ENCODE measurements at regions not wholly inside any gene's neighbourhood (a gene's known extent, or its start where the extent isn't known, plus 50 kb on each side); places are given as distances from the start of the nearest gene placed in this dataset.

- ATAC-seq (no peak), FAIRE-seq (no peak), DNase-seq (ENCODE audit: low read depth in 1 of 2, low spot score in 1 of 2) (no peak)
- H3K4me1 ChIP-seq, result no peaks in the 10 kb centered on the region
- POLR2A ChIA-PET, result no interaction called here
- 0% methylated on average over 2 of the region's 2 CpGs for WGBS (ENCODE audit: missing lambda C conversion rate)
- TF ChIP-seq FOSL2 (IDR thresholded peaks at IDR 0.05), result no peak
- no peak for TF ChIP-seq FOSL2 (CRISPR knock-in tag; IDR thresholded peaks at IDR 0.05)
- TF ChIP-seq GATA3 (IDR thresholded peaks at IDR 0.05; ENCODE audit: borderline replicate concordance), result no peak
- TF ChIP-seq RCOR1 (IDR thresholded peaks at IDR 0.05; ENCODE audit: low read depth, low read length), result no peak
- TF ChIP-seq NPAS2 (CRISPR knock-in tag; IDR thresholded peaks at IDR 0.05; ENCODE audit: borderline replicate concordance), result no peak
- TF ChIP-seq NFE2L2 (conservative IDR thresholded peaks at IDR 0.05; ENCODE audit: low read length), result no peak
- TF ChIP-seq MAX (IDR thresholded peaks at IDR 0.05), result no peak
- no peak for TF ChIP-seq NR3C1 (IDR thresholded peaks at IDR 0.05)
- TF ChIP-seq RNF2 (IDR thresholded peaks at IDR 0.05; ENCODE audit: borderline replicate concordance, low read depth), result no peak
- TF ChIP-seq, protein P1, sequence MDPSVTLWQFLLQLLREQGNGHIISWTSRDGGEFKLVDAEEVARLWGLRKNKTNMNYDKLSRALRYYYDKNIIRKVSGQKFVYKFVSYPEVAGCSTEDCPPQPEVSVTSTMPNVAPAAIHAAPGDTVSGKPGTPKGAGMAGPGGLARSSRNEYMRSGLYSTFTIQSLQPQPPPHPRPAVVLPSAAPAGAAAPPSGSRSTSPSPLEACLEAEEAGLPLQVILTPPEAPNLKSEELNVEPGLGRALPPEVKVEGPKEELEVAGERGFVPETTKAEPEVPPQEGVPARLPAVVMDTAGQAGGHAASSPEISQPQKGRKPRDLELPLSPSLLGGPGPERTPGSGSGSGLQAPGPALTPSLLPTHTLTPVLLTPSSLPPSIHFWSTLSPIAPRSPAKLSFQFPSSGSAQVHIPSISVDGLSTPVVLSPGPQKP (IDR thresholded peaks at IDR 0.05; ENCODE audit: low read depth, low read length), result no peak
- no peak for TF ChIP-seq RAD21 (conservative IDR thresholded peaks at IDR 0.05 in 1 of 2, IDR thresholded peaks at IDR 0.05 in 1 of 2)
- no peak for TF ChIP-seq CHD4 (IDR thresholded peaks at IDR 0.05; ENCODE audit: borderline replicate concordance)
- TF ChIP-seq EHMT2 (IDR thresholded peaks at IDR 0.05; ENCODE audit: low read depth), result no peak
- no peak for TF ChIP-seq MYC (IDR thresholded peaks at IDR 0.05; ENCODE audit: borderline replicate concordance, low read length)
- no peak for TF ChIP-seq TFCP2L1 (CRISPR knock-in tag; IDR thresholded peaks at IDR 0.05)
- no peak for TF ChIP-seq FOXS1 (CRISPR knock-in tag; IDR thresholded peaks at IDR 0.05)
- CTCF ChIA-PET, result no interaction called here
- no peak overlapping the region for H3K27ac ChIP-seq
- no peaks in the 10 kb centered on the region for H3K9me3 ChIP-seq
- H3K4me3 ChIP-seq, result no peak overlapping the region
- no peak overlapping the region for H3K4me2 ChIP-seq
Measured at GRCh38 chr11:81574301-81574700, 1159.4 kb downstream of the FAM181B start.

DNA sequence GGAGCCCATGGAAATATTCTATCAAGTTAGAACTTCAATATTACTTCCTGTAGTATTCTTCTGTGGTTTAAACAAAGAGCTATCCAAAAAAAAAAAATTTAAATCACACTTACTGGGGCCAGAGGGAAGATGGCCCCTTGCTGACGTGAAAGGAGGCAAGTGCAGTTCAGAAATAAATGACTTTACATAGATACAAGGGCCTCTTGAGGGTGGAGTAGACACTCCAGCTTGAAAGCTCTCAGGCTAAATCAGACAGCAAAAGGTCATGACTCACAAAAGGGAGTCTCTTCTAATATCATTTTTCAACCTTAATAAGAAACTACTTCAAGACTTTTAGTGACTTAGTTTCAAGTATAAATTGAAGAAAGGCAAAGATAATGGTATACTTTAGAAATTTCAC, 1160.3 kb downstream of the FAM181B start:
- WGBS (ENCODE audit: missing lambda C conversion rate), result 0% methylated on average over 1 of the region's 1 CpG
- Histone ChIP-seq H3K4me1 (no peaks in the 10 kb centered on the region), H3K4me2 (no peak overlapping the region), H3K4me3 (no peak overlapping the region), H3K27ac (no peak overlapping the region), H3K9me3 (no peaks in the 10 kb centered on the region)
- DNase-seq (ENCODE audit: low read depth in 1 of 2, low spot score in 1 of 2), result no peak
- ChIA-PET POLR2A (no interaction called here), CTCF (interaction anchor here (0.6 kb wide), 1 partner anchor 87 kb away, joined by 3 read pairs; no protein-coding TSS in a partner anchor)
- no peak for ATAC-seq
- TF ChIP-seq ZC3H11A (IDR thresholded peaks at IDR 0.05), result no peak
- no peak for FAIRE-seq

- POLR2A ChIA-PET, result no interaction called here
- 1% methylated on average over 2 of the region's 2 CpGs for WGBS (ENCODE audit: missing lambda C conversion rate)
- H3K4me1 ChIP-seq, result no peaks in the 10 kb centered on the region
- CTCF ChIA-PET, result no interaction called here
- no peak overlapping the region for H3K4me2 ChIP-seq
- H3K4me3 ChIP-seq, result no peak overlapping the region
- no peak overlapping the region for H3K27ac ChIP-seq
- FAIRE-seq (no peak), DNase-seq (ENCODE audit: low read depth in 1 of 2, low spot score in 1 of 2) (no peak), ATAC-seq (no peak)
- TF ChIP-seq FOSL2 (IDR thresholded peaks at IDR 0.05) (no peak), FOSL2 (CRISPR knock-in tag; IDR thresholded peaks at IDR 0.05) (no peak), FOXS1 (CRISPR knock-in tag; IDR thresholded peaks at IDR 0.05) (no peak), CEBPB (IDR thresholded peaks at IDR 0.05) (no peak), PHF8 (IDR thresholded peaks at IDR 0.05; ENCODE audit: borderline replicate concordance, low read depth) (no peak), RCOR1 (IDR thresholded peaks at IDR 0.05; ENCODE audit: low read depth, low read length) (no peak), HEYL (CRISPR knock-in tag; IDR thresholded peaks at IDR 0.05) (no peak), CHD2 (IDR thresholded peaks at IDR 0.05; ENCODE audit: low read length, partially characterized antibody) (no peak), HMGXB4 (CRISPR knock-in tag; IDR thresholded peaks at IDR 0.05; ENCODE audit: borderline replicate concordance) (no peak), EP300 (IDR thresholded peaks at IDR 0.05) (no peak), RNF2 (IDR thresholded peaks at IDR 0.05; ENCODE audit: borderline replicate concordance, low read depth) (no peak), CHD4 (IDR thresholded peaks at IDR 0.05; ENCODE audit: borderline replicate concordance) (no peak), CTCF (IDR thresholded peaks at IDR 0.05) (no peak), HOXA7 (CRISPR knock-in tag; IDR thresholded peaks at IDR 0.05) (no peak)
- TF ChIP-seq, protein P2, sequence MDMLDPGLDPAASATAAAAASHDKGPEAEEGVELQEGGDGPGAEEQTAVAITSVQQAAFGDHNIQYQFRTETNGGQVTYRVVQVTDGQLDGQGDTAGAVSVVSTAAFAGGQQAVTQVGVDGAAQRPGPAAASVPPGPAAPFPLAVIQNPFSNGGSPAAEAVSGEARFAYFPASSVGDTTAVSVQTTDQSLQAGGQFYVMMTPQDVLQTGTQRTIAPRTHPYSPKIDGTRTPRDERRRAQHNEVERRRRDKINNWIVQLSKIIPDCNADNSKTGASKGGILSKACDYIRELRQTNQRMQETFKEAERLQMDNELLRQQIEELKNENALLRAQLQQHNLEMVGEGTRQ (IDR thresholded peaks at IDR 0.05), result no peak
- TF ChIP-seq, protein P3, sequence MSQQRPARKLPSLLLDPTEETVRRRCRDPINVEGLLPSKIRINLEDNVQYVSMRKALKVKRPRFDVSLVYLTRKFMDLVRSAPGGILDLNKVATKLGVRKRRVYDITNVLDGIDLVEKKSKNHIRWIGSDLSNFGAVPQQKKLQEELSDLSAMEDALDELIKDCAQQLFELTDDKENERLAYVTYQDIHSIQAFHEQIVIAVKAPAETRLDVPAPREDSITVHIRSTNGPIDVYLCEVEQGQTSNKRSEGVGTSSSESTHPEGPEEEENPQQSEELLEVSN (IDR thresholded peaks at IDR 0.05; ENCODE audit: borderline replicate concordance, low read depth), result no peak
- H3K9me3 ChIP-seq, result no peaks in the 10 kb centered on the region; the same call in 1 of the 3 replicates
Measured at GRCh38 chr11:81570669-81571068, 1163.0 kb downstream of the FAM181B start.
